ENCODE measurements at regions not wholly inside any gene's neighbourhood (a gene's known extent, or its start where the extent isn't known, plus 50 kb on each side); places are given as distances from the start of the nearest gene placed in this dataset.

- Histone ChIP-seq H3K36me3 (no peaks in the 10 kb centered on the region), H3K4me3 (no peak overlapping the region), H3K4me1 (no peaks in the 10 kb centered on the region), H3K27me3 (no peaks in the 10 kb centered on the region), H3K9me3 (peaks cover 0 to 11% (median 3%) of the 10 kb centered on the region in 4 donors), H3K27ac (no peak overlapping the region)
- DNase-seq: no peak
- WGBS, 5 donors: 62 to 71% (median 70%) methylated on average over 2 of the region's 2 CpGs
- intact Hi-C loops (cut with DNase I; ENCODE audit: low total_unique reads): no loop called here
- TF ChIP-seq POLR2AphosphoS5 (IDR thresholded peaks at IDR 0.05): no peak
- no peak for TF ChIP-seq POLR2A (IDR thresholded peaks at IDR 0.05)
- TF ChIP-seq EP300 (IDR thresholded peaks at IDR 0.05): no peak
- TF ChIP-seq CTCF (IDR thresholded peaks at IDR 0.05): no peak
Observed at GRCh38 chr5:117072439-117072838, 497.8 kb upstream of the SEMA6A start.

- no peaks in the 10 kb centered on the region for H3K36me3 ChIP-seq
- H3K27ac ChIP-seq: no peak overlapping the region
- WGBS, 5 donors: 39 to 75% (median 58%) methylated on average over 1 of the region's 1 CpG
- DNase-seq: no peak
- H3K27me3 ChIP-seq: no peaks in the 10 kb centered on the region
- H3K4me3 ChIP-seq: no peak overlapping the region
- H3K4me1 ChIP-seq: no peaks in the 10 kb centered on the region
- TF ChIP-seq CTCF (IDR thresholded peaks at IDR 0.05) (no peak), POLR2AphosphoS5 (IDR thresholded peaks at IDR 0.05) (no peak), EP300 (IDR thresholded peaks at IDR 0.05) (no peak), POLR2A (IDR thresholded peaks at IDR 0.05) (no peak)
- no peaks in the 10 kb centered on the region for H3K9me3 ChIP-seq
- intact Hi-C loops (cut with DNase I; ENCODE audit: low total_unique reads): no loop called here
Observed at GRCh38 chr5:117065800-117066199, 491.2 kb upstream of the SEMA6A start.

GRCh38 chr5:117065161-117065560, 490.5 kb upstream of the SEMA6A start:
- WGBS, 5 donors: 59 to 76% (median 63%) methylated on average over 1 of the region's 1 CpG
- Histone ChIP-seq H3K36me3 (no peaks in the 10 kb centered on the region), H3K9me3 (no peaks in the 10 kb centered on the region), H3K27me3 (no peaks in the 10 kb centered on the region), H3K4me1 (no peaks in the 10 kb centered on the region), H3K4me3 (no peak overlapping the region), H3K27ac (no peak overlapping the region)
- intact Hi-C loops (cut with DNase I; ENCODE audit: low total_unique reads): no loop called here
- DNase-seq: no peak
- TF ChIP-seq POLR2A (IDR thresholded peaks at IDR 0.05): no peak
- TF ChIP-seq CTCF (IDR thresholded peaks at IDR 0.05): no peak
- no peak for TF ChIP-seq POLR2AphosphoS5 (IDR thresholded peaks at IDR 0.05)
- no peak for TF ChIP-seq EP300 (IDR thresholded peaks at IDR 0.05)

GRCh38 chr5:117060099-117060498, 485.5 kb upstream of the SEMA6A start:
- no peaks in the 10 kb centered on the region for H3K27me3 ChIP-seq
- no peaks in the 10 kb centered on the region for H3K9me3 ChIP-seq
- 73 to 93% (median 91%) methylated on average over 1 of the region's 1 CpG for WGBS, 5 donors
- H3K4me1 ChIP-seq: peaks cover 0 to 4% (median 0%) of the 10 kb centered on the region in 4 donors
- no peak for DNase-seq
- intact Hi-C loops (cut with DNase I; ENCODE audit: low total_unique reads): no loop called here
- H3K27ac ChIP-seq: no peak overlapping the region
- H3K36me3 ChIP-seq: no peaks in the 10 kb centered on the region
- TF ChIP-seq POLR2A (IDR thresholded peaks at IDR 0.05) (no peak), CTCF (IDR thresholded peaks at IDR 0.05) (no peak), POLR2AphosphoS5 (IDR thresholded peaks at IDR 0.05) (no peak), EP300 (IDR thresholded peaks at IDR 0.05) (no peak)
- H3K4me3 ChIP-seq: no peak overlapping the region
